ENCODE measurements at regions not wholly inside any gene's neighbourhood (a gene's known extent, or its start where the extent isn't known, plus 50 kb on each side); places are given as distances from the start of the nearest gene placed in this dataset.

DNA sequence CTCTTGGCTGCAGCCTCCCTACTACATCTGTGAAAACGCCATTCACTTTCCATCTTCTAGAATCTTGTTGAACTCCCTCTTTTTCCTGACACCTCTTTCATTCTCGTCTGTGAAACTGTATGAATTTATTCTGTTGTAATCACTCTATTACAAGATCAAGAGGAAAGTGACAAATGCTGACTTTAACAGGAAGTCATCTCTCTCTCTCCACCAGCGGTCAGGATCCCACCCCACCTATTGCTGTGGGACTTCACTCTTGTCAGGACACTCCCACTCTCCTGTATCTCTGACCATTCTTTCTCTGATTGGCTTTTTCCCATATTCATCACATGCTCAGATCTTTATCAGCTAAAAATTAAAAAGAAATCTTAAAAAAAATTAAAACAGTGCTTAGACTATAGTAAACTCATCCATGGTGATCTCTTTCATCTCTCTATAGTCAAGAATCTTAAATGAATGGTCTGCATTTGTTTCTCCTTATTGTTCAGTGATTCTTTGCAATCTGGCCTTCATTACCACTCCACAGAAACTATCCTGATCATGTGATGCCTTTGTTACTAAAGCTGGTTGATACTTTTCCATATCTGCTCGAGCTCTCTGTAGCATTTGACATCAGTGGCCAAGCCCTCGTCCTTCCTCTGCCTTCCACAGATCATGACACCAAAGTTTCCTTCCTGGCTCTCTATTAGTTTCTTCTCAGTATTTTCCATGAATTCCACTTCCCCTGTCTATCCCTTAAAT, 113.6 kb downstream of the UCHL5 start:
- no peak for DNase-seq (ENCODE audit: low spot score)

- no peak for DNase-seq (ENCODE audit: low spot score)
Measured at GRCh38 chr1:192949783-192950182, 109.4 kb downstream of the UCHL5 start.

DNA sequence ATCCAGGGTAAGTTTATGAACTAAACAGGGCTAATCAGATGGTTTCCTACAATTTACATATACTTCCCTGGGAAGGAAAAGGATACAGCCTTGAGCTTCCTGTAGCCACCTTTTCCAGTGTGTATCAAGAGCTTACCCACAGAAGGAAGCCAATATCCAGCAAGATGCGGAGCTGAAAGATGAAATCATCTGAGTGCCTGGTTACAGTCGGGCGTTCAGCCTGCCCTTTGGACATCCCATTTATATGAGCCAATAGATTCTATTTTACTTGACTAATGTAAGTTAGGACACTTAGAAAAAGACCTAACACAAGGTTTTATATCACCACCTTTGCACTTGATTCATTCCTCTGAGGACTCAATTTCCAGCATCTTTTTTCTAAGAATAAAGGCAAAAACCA, 108.2 kb downstream of the UCHL5 start:
- DNase-seq (ENCODE audit: low spot score), result no peak

DNA sequence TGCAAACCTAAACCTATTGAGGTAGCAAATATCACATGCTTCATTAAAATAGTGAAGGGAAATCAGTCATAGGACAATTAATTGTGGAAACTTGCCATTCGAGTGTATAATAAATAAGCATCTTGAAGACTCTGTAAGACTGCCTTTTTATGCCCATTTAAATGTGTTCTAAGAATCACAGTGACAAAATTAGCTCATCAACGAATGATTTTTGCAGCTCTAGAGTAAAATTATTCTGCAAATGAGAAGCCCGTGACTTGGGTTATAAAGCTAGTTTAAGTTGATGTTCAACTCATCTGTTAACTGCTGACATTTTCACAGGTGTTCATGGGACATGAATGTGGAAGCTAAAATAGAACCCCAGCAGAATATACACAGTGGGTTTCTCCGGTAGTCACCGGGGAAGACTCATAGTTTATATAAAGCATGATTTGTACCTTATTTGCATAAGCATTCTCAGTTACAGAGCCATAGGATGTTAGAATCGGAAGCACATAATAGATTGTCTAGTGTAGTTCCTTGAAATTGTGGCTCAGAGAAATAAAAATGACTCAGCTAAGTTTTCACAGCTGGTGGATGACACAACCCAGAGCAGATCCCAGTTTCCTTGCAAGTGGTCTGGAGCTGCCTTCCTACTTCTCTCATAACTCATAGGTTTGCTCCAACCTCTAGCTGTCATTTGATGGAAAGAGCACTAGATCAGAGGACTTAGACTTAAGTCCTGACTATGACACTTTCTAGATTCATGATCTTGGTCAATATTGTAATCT, 107.3 kb downstream of the UCHL5 start:
- DNase-seq (ENCODE audit: low spot score), result peak; percentile 80

- no peak for DNase-seq (ENCODE audit: low spot score)
Measured at GRCh38 chr1:192952646-192953045, 106.5 kb downstream of the UCHL5 start.

GRCh38 chr1:192954705-192955265, 104.4 kb downstream of the UCHL5 start:
- no peak for DNase-seq (ENCODE audit: low spot score)

DNA sequence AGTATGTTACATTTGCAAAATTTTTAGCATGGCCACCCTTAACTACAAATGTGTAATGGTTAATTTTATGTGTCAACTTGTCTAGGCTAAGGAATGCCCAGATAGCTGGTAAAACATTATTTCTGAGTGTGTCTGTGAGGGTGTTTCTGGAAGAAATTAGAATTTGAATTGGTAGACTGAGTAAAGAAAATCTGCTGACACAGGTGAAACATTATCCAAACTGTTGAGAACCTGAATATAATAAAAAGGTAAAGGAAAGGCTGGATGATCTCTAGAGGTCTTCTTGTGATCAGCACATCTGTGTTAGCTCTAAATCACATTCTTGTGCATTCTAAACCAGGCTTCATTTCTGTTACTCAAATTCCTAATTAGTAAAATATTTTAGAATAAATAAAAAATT, 100.8 kb downstream of the UCHL5 start:
- no peak for DNase-seq (ENCODE audit: low spot score)

DNA sequence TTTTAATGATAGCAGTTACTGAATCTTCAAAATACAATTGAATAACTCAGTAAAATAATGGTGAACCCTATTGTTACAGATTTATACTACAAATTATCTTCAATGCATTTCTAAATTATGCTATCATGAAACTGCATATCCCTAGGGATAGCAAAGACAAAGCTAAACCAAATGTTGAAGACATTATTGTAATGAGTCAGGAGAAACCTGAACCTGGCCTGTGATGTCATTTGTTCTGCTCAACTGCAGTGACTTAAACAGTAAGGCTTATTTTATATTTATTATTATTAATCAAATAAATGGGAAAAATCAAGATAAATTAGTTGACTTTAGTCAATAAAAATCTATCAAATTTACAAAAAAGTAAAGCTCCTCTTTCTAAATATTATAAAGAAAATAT, 100.3 kb downstream of the UCHL5 start:
- DNase-seq (ENCODE audit: low spot score), result no peak

DNA sequence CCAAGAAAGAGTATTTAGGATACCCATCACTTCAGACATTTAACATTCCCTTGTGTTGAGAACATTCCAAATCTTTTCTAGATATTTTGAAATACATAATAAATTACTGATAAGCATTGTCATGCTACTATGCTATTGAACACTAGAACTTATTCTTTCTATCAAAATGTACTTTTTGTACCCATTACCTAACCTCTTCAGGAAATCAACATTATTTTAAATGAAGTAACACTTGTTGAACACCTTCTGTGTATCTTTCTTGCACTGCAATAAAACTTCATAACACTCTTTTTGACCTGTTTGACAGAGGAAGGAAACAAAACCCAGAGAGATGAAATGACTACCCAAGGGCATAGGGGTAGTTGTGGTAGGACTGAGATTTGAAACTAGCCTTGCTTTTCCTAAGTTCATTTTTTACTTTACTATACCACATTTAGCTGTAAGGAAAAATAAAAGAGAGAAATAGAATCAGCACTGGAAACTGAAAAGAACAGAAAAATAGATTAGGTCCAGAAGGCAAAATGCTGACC, 99.4 kb downstream of the UCHL5 start:
- no peak for DNase-seq (ENCODE audit: low spot score)
